GM21390 (cell line): ENCODE measurements at regions not wholly inside any gene's neighbourhood (a gene's known extent, or its start where the extent isn't known, plus 50 kb on each side); places are given as distances from the start of the nearest gene placed in this dataset.
"Not testable (repeated sequence)": the region's sequence is repeated elsewhere in the genome, so short reads cannot be mapped to it uniquely, and the experiment has no call there.

Source experiments
- ATAC-seq: cut with Tn5 transposase; IDR thresholded peaks from one replicate; pipeline ENCODE4 v1.9.1; 2021; ENCODE audit not compliant: unreplicated experiment

- no peak for ATAC-seq
Measured at GRCh38 chr5:60489856-60490255, 210.1 kb downstream of the DEPDC1B start.

DNA sequence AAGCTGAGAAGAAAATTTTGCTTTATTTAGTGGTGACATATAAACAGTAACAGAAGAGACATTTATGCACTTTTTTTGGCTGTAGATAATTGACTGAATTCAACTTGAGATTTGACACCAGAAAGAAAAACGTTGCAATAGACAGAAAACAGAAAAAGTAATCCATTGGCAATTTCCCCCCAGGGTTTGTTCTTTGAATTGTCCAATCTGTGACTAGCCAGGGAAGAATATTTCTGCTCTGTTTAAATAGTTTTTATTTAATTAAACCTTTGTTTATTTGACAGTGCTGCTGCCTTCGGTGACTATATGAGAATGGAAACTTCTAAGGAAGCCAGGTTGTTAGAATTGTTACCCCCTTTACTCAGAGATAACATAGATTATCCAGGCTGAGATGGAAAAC, 210.6 kb downstream of the DEPDC1B start:
- ATAC-seq: no peak

DNA sequence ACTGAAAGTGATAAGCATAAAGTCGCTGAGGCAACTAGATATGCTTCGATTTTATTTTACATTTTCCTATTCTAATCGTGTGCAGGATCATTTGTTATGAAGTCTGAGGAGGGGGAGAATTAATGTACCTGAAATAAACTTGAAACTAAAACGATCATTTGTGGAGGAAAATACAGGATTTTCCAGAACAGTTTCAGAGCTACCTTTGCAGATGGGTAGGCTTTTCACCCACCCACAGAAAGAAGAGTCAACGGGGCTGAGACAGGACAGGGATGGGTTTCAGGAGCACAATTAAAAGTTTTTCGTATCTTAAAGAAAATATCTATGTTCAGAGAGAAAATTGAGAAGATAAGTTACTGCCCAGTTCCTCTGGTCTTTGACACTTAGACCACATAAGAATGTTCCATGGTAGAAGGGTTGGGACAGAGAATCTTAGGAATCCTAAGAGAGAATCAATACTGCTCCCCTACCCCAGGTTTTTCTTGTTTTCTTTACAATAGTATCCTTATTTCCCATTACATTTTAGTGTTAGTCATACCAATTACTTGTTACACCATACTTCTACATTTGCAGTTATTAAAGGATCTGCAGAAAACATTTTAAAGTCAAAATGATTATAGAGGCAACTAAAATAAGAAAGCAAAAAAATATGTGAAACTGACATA, 211.4 kb downstream of the DEPDC1B start:
- no peak for ATAC-seq

DNA sequence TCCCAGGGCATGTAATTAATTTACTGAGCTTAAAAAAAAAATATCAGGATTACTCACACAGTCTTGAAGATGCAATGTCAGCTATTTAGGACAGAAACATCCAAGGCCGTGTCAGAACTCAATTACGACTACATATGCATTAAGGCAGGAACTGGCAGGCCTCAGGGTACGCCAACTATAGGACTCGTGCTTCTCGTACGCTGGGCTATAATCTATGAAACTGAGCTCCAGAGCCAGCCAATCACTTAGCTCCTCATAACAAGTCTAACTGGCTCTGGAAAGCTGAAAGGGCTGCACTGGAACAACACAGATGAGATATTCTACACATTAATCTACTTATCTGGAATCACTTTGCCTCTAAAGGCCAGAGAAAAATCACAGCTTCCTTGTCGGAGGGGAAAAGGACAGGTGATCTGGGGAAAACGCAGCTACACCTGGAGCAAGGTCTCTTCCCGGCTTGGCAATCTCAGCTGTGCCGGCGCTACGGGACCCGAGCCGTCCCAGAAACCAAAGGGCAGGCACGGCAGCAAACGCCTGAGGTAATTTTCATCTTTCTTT, 212.0 kb downstream of the DEPDC1B start:
- ATAC-seq: no peak

DNA sequence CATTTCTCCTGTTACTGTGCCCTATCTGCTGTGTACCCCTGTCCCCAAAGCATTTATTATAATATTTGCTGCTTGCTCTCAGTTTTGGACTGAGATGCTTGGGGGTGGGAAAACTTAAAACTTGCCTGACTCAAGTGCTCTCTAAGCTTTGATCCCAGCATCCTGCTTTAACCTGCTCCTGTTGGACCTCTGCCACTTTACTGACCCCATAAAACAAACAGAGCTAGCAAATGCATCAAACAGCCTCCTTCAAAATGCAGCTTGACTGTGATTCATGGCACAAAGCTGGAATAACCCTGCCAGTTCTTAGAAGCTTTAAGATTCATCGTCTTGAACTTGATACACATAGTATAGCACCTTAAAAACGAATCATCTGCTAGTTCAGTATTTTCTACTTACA, 212.5 kb downstream of the DEPDC1B start:
- ATAC-seq: no peak

- ATAC-seq: no peak
Measured at GRCh38 chr5:60485361-60485760, 214.6 kb downstream of the DEPDC1B start.

GRCh38 chr5:60483050-60483449, 216.9 kb downstream of the DEPDC1B start:
- ATAC-seq: no peak

DNA sequence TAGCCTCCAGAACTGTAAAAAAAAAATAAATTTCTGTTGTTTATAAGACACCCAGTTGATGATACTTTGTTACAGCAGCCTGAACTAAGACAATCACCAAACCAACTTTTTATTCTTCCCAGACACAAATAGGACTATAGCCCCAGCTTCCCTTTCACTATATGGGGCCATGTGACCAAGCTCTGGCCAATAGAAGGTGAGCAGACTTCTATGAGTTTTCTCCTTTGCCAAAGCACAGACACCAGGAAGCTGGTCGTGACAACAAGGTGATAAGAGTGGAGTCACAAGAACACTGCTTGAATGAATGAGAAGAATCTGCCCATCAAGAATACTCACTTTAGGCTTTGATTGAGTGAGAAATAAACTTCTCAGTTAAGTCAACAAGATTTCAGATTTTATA, 217.7 kb downstream of the DEPDC1B start:
- ATAC-seq: no peak

DNA sequence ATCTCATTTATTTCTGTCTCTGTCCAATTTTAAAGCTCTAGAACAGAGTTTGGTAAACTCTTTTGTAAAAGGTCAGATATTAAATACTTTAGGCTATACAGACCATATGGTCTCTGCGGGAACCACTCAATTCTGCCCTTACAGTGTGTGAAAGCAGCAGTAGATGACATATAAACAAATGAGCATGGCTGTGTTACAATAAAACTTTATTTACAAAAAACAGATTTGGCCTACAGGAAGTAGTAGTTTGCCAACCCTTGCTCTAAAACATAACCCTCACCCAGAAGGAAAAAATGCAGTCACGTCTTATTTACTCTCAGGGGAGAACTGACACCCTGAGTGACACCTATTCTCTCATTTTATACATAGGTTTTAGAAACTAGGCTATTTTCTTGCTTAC, 220.4 kb downstream of the DEPDC1B start:
- ATAC-seq: no peak

- ATAC-seq: no peak
Measured at GRCh38 chr5:60477849-60478248, 222.1 kb downstream of the DEPDC1B start.

DNA sequence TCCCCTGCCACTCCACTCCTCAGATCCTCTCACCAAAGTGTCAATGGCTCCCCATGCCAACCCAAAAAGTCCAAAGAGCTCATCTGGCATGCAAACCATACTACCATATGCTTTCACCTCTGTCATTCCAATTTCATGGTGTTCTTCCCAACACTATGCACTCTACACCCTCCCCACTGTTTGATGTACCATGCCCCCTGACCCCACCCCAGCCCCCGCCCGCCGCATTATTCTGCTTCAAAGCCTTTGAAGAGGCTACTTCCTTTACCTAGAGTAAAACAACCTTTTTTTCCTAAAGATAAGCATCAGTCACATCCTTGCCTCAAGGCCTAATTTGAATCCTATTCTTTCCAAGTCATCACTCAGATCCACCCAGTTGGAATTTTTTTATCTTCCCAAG, 226.3 kb downstream of the DEPDC1B start:
- ATAC-seq: no peak

DNA sequence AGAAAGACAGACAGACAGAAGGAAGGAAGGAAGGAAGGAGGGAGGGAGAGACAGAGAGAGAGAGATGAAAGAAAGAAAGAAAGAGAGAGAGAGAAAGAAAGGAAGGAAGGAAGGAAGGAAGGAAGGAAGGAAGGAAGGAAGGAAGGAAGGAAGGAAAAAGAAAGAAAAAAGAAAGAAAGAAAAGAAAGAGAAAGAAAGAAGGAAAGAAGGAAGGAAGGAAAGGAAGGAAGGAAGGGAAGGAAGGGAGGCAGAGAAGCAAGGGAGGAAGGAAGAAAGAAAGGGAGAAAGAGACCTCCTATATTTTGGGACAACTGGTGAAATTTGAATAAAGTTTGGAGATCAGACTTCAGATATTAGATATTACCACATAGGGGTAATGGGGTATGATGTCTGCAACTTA, 226.9 kb downstream of the DEPDC1B start:
- not testable (repeated sequence) for ATAC-seq

GRCh38 chr5:60470881-60471280, 229.1 kb downstream of the DEPDC1B start:
- no peak for ATAC-seq

- ATAC-seq: no peak
Measured at GRCh38 chr5:60469286-60469685, 230.7 kb downstream of the DEPDC1B start.

GRCh38 chr5:60463179-60463868, 236.6 kb downstream of the DEPDC1B start:
- ATAC-seq: no peak

DNA sequence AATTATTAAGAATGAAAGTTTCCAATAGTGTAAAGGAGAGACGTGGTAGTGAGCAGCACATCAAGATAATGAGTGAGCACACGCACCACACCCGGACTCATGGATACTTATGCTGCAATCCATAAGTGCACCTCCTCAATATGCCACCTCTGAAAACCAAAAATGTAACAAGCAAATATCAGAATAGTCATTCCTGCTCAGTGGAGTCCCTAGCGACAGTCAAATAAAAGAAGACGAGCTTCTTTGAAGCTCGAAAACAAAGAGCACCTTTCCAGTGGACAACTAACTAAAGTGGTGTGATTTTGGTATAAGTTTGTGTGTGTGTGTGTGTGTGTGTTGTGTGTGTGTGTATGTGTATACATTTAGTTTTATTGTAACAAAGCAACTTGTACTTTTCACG, 241.3 kb downstream of the DEPDC1B start:
- no peak for ATAC-seq

- ATAC-seq: no peak
Measured at GRCh38 chr5:60457233-60457632, 242.7 kb downstream of the DEPDC1B start.

- ATAC-seq: no peak
Measured at GRCh38 chr5:60455589-60455988, 244.4 kb downstream of the DEPDC1B start.

DNA sequence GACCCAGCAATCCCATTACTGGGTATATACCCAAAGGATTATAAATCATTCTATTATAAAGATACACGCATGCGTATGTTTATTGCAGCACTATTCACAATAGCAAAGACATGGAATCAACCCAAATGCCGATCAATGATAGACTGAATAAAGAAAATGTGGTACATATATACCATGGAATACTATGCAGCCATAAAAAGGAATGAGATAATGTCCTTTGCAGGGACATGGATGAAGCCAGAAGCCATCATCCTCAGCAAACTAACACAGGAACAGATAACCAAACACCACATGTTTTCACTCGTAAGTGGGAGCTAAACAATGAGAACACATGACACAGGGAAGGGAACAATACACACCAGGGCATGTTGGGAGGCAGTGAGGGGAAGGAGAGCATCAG, 245.7 kb downstream of the DEPDC1B start:
- ATAC-seq: not testable (repeated sequence)

GRCh38 chr5:60453186-60453976, 246.6 kb downstream of the DEPDC1B start:
- no peak for ATAC-seq

DNA sequence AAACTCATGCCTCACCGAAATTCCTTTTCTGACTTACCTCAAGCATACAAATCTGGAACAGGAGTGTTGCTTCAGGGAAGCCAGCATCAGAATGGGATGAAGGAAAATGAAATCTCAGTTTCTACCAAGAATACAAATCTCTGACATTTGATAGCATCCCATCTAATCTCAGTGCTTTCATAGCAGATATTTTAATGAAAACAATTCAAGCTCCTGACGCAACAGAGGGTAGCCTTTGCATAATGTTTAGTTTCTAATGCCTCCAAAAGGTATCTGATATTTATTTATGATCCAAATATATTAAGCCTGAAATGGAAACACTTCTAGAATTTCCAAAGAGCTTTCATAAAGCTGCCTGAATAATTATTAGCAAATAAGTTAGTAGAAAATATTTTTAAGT, 251.4 kb downstream of the DEPDC1B start:
- no peak for ATAC-seq

GRCh38 chr5:60447488-60447920, 252.5 kb downstream of the DEPDC1B start:
- no peak for ATAC-seq
